ENCODE measurements at regions not wholly inside any gene's neighbourhood (a gene's known extent, or its start where the extent isn't known, plus 50 kb on each side); places are given as distances from the start of the nearest gene placed in this dataset.

- Mint-ChIP-seq H3K4me1 (ENCODE audit: low read depth, unreplicated experiment) (no peaks in the 10 kb centered on the region), H3K4me3 (ENCODE audit: low read depth, unreplicated experiment) (no peak overlapping the region), H3K9me3 (ENCODE audit: low read depth, unreplicated experiment) (no peaks in the 10 kb centered on the region), H3K27me3 (ENCODE audit: unreplicated experiment) (peaks cover 75% of the 10 kb centered on the region), H3K36me3 (ENCODE audit: insufficient read depth, unreplicated experiment) (no peaks in the 10 kb centered on the region), H3K27ac (ENCODE audit: unreplicated experiment) (no peak overlapping the region)
- BruUV-seq (replicated peaks) = no TSS peak
- CTCF ChIA-PET = no interaction called here
- no peak for DNase-seq
- TF ChIP-seq CTCF (IDR thresholded peaks at IDR 0.05; ENCODE audit: unreplicated experiment) = no peak
- intact Hi-C loops (cut with micrococcal nuclease; ENCODE audit: unreplicated experiment) = no loop called here
These were observed 78.1 kb upstream of the GRIK3 start for GRCh38 chr1:37112430-37112829.

- TF ChIP-seq CTCF (IDR thresholded peaks at IDR 0.05; ENCODE audit: unreplicated experiment) = no peak
- Mint-ChIP-seq H3K27me3 (ENCODE audit: unreplicated experiment) (peaks cover 85% of the 10 kb centered on the region), H3K4me1 (ENCODE audit: low read depth, unreplicated experiment) (no peaks in the 10 kb centered on the region), H3K27ac (ENCODE audit: unreplicated experiment) (no peak overlapping the region), H3K9me3 (ENCODE audit: low read depth, unreplicated experiment) (no peaks in the 10 kb centered on the region), H3K36me3 (ENCODE audit: insufficient read depth, unreplicated experiment) (no peaks in the 10 kb centered on the region), H3K4me3 (ENCODE audit: low read depth, unreplicated experiment) (no peak overlapping the region)
- intact Hi-C loops (cut with micrococcal nuclease; ENCODE audit: unreplicated experiment) = no loop called here
- CTCF ChIA-PET = no interaction called here
- no TSS peak for BruUV-seq (replicated peaks)
- DNase-seq = no peak
These were observed 79.1 kb upstream of the GRIK3 start for GRCh38 chr1:37113285-37113997.

GRCh38 chr1:37118790-37119189 lies 84.5 kb upstream of the GRIK3 start:
- H3K27me3 Mint-ChIP-seq (ENCODE audit: unreplicated experiment) = peaks cover 94% of the 10 kb centered on the region
- H3K36me3 Mint-ChIP-seq (ENCODE audit: insufficient read depth, unreplicated experiment) = no peaks in the 10 kb centered on the region
- H3K4me3 Mint-ChIP-seq (ENCODE audit: low read depth, unreplicated experiment) = no peak overlapping the region
- TF ChIP-seq CTCF (IDR thresholded peaks at IDR 0.05; ENCODE audit: unreplicated experiment) = no peak
- no peak overlapping the region for H3K27ac Mint-ChIP-seq (ENCODE audit: unreplicated experiment)
- no peaks in the 10 kb centered on the region for H3K4me1 Mint-ChIP-seq (ENCODE audit: low read depth, unreplicated experiment)
- H3K9me3 Mint-ChIP-seq (ENCODE audit: low read depth, unreplicated experiment) = no peaks in the 10 kb centered on the region
- no peak for DNase-seq
- CTCF ChIA-PET = no interaction called here
- no TSS peak for BruUV-seq (replicated peaks)
- intact Hi-C loops (cut with micrococcal nuclease; ENCODE audit: unreplicated experiment) = no loop called here

GRCh38 chr1:37120279-37120678 lies 86.0 kb upstream of the GRIK3 start:
- CTCF ChIA-PET = no interaction called here
- Mint-ChIP-seq H3K27me3 (ENCODE audit: unreplicated experiment) (peaks cover 94% of the 10 kb centered on the region), H3K4me3 (ENCODE audit: low read depth, unreplicated experiment) (no peak overlapping the region), H3K27ac (ENCODE audit: unreplicated experiment) (no peak overlapping the region), H3K9me3 (ENCODE audit: low read depth, unreplicated experiment) (no peaks in the 10 kb centered on the region), H3K4me1 (ENCODE audit: low read depth, unreplicated experiment) (no peaks in the 10 kb centered on the region), H3K36me3 (ENCODE audit: insufficient read depth, unreplicated experiment) (no peaks in the 10 kb centered on the region)
- intact Hi-C loops (cut with micrococcal nuclease; ENCODE audit: unreplicated experiment) = no loop called here
- no peak for TF ChIP-seq CTCF (IDR thresholded peaks at IDR 0.05; ENCODE audit: unreplicated experiment)
- BruUV-seq (replicated peaks) = no TSS peak
- DNase-seq = no peak
